IMR-90 (cell line): ENCODE measurements at regions not wholly inside any gene's neighbourhood (a gene's known extent, or its start where the extent isn't known, plus 50 kb on each side); places are given as distances from the start of the nearest gene placed in this dataset.

Source experiments
- ATAC-seq: fragments of 200-7000 bp; cut with Tn5 transposase; 2 replicates; pipeline ENCODE4 v1.9.1; 2020; ENCODE audit warnings: low read depth, mild to moderate bottlenecking, moderate library complexity
- BruUV-seq: library from RNA; stranded (reverse); fragments of 400-500 nt; replicated peaks from 2 replicates; lab custom pipeline; 2021; lab: Mats Ljungman, UMichigan
- CTCF ChIA-PET: fragments of 300-600 bp; formaldehyde crosslinking; extraction: SDS; loops from one replicate; lab custom pipeline; 2021; ENCODE audit warnings: antibody characterized with exemption; lab: Yijun Ruan, JAX
- POLR2A ChIA-PET: fragments of 300-600 bp; sonication (Branson Sonifier 250); formaldehyde crosslinking; loops from one replicate; lab custom pipeline; 2022; ENCODE audit warnings: antibody characterized with exemption; ENCODE audit not compliant: unreplicated experiment; lab: Charles Lee
- DNase-seq: peaks from one replicate; pipeline ENCODE4 v3.0.0; 2013
- H2AFZ ChIP-seq: replicated peaks from 2 replicates; pipeline ENCODE3; 2013; ENCODE audit warnings: low read length, mild to moderate bottlenecking; ENCODE audit not compliant: poor library complexity
- H2AK5ac ChIP-seq: 2 replicates; pipeline ENCODE4 v1.6.1; 2013; ENCODE audit warnings: low read depth, low read length, inconsistent platforms
- H2AK9ac ChIP-seq: replicated peaks from 2 replicates; pipeline ENCODE3; 2013; ENCODE audit warnings: mild to moderate bottlenecking, low read depth, low read length, moderate library complexity; ENCODE audit not compliant: poor library complexity
- H2BK120ac ChIP-seq: 2 replicates; pipeline ENCODE4 v1.6.1; 2013; ENCODE audit warnings: low read depth, low read length, inconsistent platforms
- H2BK15ac ChIP-seq: 3 replicates; pipeline ENCODE4 v1.6.1; 2013; ENCODE audit warnings: low read depth, low read length, inconsistent platforms
- H2BK20ac ChIP-seq: 2 replicates; pipeline ENCODE4 v1.6.1; 2013; ENCODE audit warnings: low read depth, mild to moderate bottlenecking, inconsistent platforms, low read length, moderate library complexity
- H2BK5ac ChIP-seq: 2 replicates; pipeline ENCODE4 v1.6.1; 2013; ENCODE audit warnings: mild to moderate bottlenecking, low read depth, low read length, inconsistent platforms; ENCODE audit not compliant: poor library complexity, severe bottlenecking
- H3K14ac ChIP-seq: replicated peaks from 2 replicates; pipeline ENCODE4 v1.6.1; 2013; ENCODE audit warnings: low read depth, low read length, inconsistent platforms
- H3K18ac ChIP-seq: 2 replicates; pipeline ENCODE4 v1.6.1; 2013; ENCODE audit warnings: low read depth, low read length, control low read depth
- H3K23ac ChIP-seq: 2 replicates; pipeline ENCODE4 v1.6.1; 2013; ENCODE audit warnings: low read depth, low read length, inconsistent platforms
- H3K27ac ChIP-seq: 2 replicates; pipeline ENCODE4 v1.5.1; 2013; ENCODE audit warnings: mild to moderate bottlenecking, control low read depth, low read length; ENCODE audit not compliant: insufficient read depth
- H3K27me3 ChIP-seq: 2 replicates; pipeline ENCODE4 v1.6.1; 2013; ENCODE audit warnings: low read length; ENCODE audit not compliant: control insufficient read depth, insufficient read depth
- H3K36me3 ChIP-seq: 2 replicates; pipeline ENCODE4 v1.6.1; 2013; ENCODE audit warnings: low read length, mixed read lengths; ENCODE audit not compliant: control insufficient read depth, insufficient read depth
- H3K4ac ChIP-seq: 2 replicates; pipeline ENCODE4 v1.6.1; 2013; ENCODE audit warnings: low read depth, low read length, inconsistent platforms
- H3K4me1 ChIP-seq: 2 replicates; pipeline ENCODE4 v1.6.1; 2013; ENCODE audit warnings: low read length, mixed read lengths; ENCODE audit not compliant: control insufficient read depth, insufficient read depth
- H3K4me2 ChIP-seq: 2 replicates; pipeline ENCODE4 v1.6.1; 2013; ENCODE audit warnings: low read depth, mild to moderate bottlenecking, control low read depth, low read length, moderate library complexity
- H3K4me3 ChIP-seq: 2 replicates; pipeline ENCODE4 v1.5.1; 2013; ENCODE audit warnings: low read depth, mild to moderate bottlenecking, control low read depth, low read length, moderate library complexity; ENCODE audit not compliant: insufficient read depth
- H3K56ac ChIP-seq: 2 replicates; pipeline ENCODE4 v1.6.1; 2013; ENCODE audit warnings: low read length, inconsistent platforms; ENCODE audit not compliant: insufficient read depth; ENCODE audit errors: extremely low read depth
- H3K79me1 ChIP-seq, 2 experiments: 2 replicates each; pipeline ENCODE4 v1.6.1; 2013; ENCODE audit warnings: low read length in 2 of 2, inconsistent platforms in 1 of 2, low read depth in 1 of 2
- H3K9ac ChIP-seq: 2 replicates; pipeline ENCODE4 v1.6.1; 2013; ENCODE audit warnings: low read depth, low read length, control low read depth
- H3K9me1 ChIP-seq: 2 replicates; pipeline ENCODE4 v1.6.1; 2013; ENCODE audit warnings: low read length, inconsistent platforms; ENCODE audit not compliant: insufficient read depth
- H3K9me3 ChIP-seq: 2 replicates; pipeline ENCODE4 v1.6.1; 2013; ENCODE audit warnings: low read length; ENCODE audit not compliant: control insufficient read depth, insufficient read depth
- H4K20me1 ChIP-seq: 2 replicates; pipeline ENCODE4 v1.6.1; 2013; ENCODE audit warnings: low read length, inconsistent platforms; ENCODE audit not compliant: insufficient read depth
- H4K5ac ChIP-seq: 2 replicates; pipeline ENCODE4 v1.6.1; 2013; ENCODE audit warnings: mild to moderate bottlenecking, low read depth, low read length, control low read depth
- H4K8ac ChIP-seq, 2 experiments: 2 replicates each; pipeline ENCODE4 v1.6.1; 2013; ENCODE audit warnings: low read depth in 2 of 2, low read length in 2 of 2, control low read depth in 1 of 2, inconsistent platforms in 1 of 2
- H4K91ac ChIP-seq: 2 replicates; pipeline ENCODE4 v1.6.1; 2013; ENCODE audit warnings: low read depth, low read length, inconsistent platforms; ENCODE audit not compliant: insufficient read depth
- BHLHE40 ChIP-seq: fragments of 150-350 bp; IDR thresholded peaks from 2 replicates; pipeline ENCODE4 v1.6.1; 2016; ENCODE audit warnings: mild to moderate bottlenecking, low read depth, low read length
- CHD1 ChIP-seq: IDR thresholded peaks from 2 replicates; pipeline ENCODE4 v1.6.1; 2012; ENCODE audit warnings: low read depth, low read length, improper control_type of control experiment
- CTCF ChIP-seq: conservative IDR thresholded peaks from 2 replicates; pipeline ENCODE4 v1.5.1; 2012; ENCODE audit warnings: mild to moderate bottlenecking, low read depth, low read length, improper control_type of control experiment
- ELK1 ChIP-seq: fragments of 150-350 bp; IDR thresholded peaks from 2 replicates; pipeline ENCODE4 v1.6.1; 2016; ENCODE audit warnings: low read depth, mild to moderate bottlenecking, low read length, moderate library complexity, borderline replicate concordance
- FOS ChIP-seq: fragments of 150-350 bp; IDR thresholded peaks from 2 replicates; pipeline ENCODE4 v1.6.1; 2016; ENCODE audit warnings: low read depth, low read length
- MAFK ChIP-seq: IDR thresholded peaks from 2 replicates; pipeline ENCODE4 v1.6.1; 2012; ENCODE audit warnings: low read depth, low read length, improper control_type of control experiment
- MAZ ChIP-seq: IDR thresholded peaks from 2 replicates; pipeline ENCODE4 v1.6.1; 2012; ENCODE audit warnings: low read depth, mild to moderate bottlenecking, low read length, improper control_type of control experiment, moderate library complexity, borderline replicate concordance
- NFE2L2 ChIP-seq: fragments of 150-350 bp; IDR thresholded peaks from 2 replicates; pipeline ENCODE4 v1.6.1; 2016; ENCODE audit warnings: low read depth, mild to moderate bottlenecking, low read length
- POLR2A ChIP-seq: IDR thresholded peaks from 2 replicates; pipeline ENCODE4 v1.6.1; 2012; ENCODE audit warnings: mild to moderate bottlenecking, low read depth, low read length
- RAD21 ChIP-seq: IDR thresholded peaks from 2 replicates; pipeline ENCODE4 v1.6.1; 2012; ENCODE audit warnings: low read length, improper control_type of control experiment
- RCOR1 ChIP-seq: IDR thresholded peaks from 2 replicates; pipeline ENCODE4 v1.6.1; 2012; ENCODE audit warnings: mild to moderate bottlenecking, low read length, improper control_type of control experiment; ENCODE audit not compliant: insufficient replicate concordance
- RFX5 ChIP-seq: IDR thresholded peaks from 2 replicates; pipeline ENCODE4 v1.8.0; 2012; ENCODE audit warnings: low read depth, mild to moderate bottlenecking, low read length, moderate library complexity
- SMC3 ChIP-seq: fragments of 150-350 bp; IDR thresholded peaks from 2 replicates; pipeline ENCODE4 v1.6.1; 2016; ENCODE audit warnings: low read depth, mild to moderate bottlenecking, antibody characterized with exemption, low read length, moderate library complexity
- USF2 ChIP-seq: fragments of 150-350 bp; IDR thresholded peaks from 2 replicates; pipeline ENCODE4 v1.6.1; 2017; ENCODE audit warnings: mild to moderate bottlenecking, antibody characterized with exemption, low read length, low read depth
- WGBS, 2 experiments: methylation state at CpG; one replicate each; pipeline versions ENCODE4 v1.1.5 to v1.1.7; 2013; ENCODE audit warnings: missing lambda C conversion rate in 2 of 2; ENCODE audit not compliant: insufficient read length in 1 of 2; ENCODE audit errors: extremely low coverage in 2 of 2; 5-methylcytosine and 5-hydroxymethylcytosine counted together
- dilution Hi-C: fragments of 300-500 bp; cut with HindIII; formaldehyde crosslinking; loops from one replicate; pipeline ENCODE4 v1.14.3; 2018; ENCODE audit warnings: low sequenced_read_pairs; ENCODE audit not compliant: unreplicated experiment
- in situ Hi-C: fragments of 300-500 bp; cut with MboI; formaldehyde crosslinking; loops from 3 replicates; pipeline ENCODE4 v1.14.3; 2019; ENCODE audit warnings: low sequenced_read_pairs, inconsistent platforms, mixed read lengths
- intact Hi-C: fragments of 100-400 bp; cut with micrococcal nuclease; formaldehyde crosslinking; loops from 2 replicates; pipeline ENCODE4 v1.10.0; 2022

- Histone ChIP-seq H3K4ac (no peak overlapping the region), H3K9me1 (no peaks in the 10 kb centered on the region), H3K36me3 (no peaks in the 10 kb centered on the region), H2BK120ac (no peak overlapping the region), H3K4me3 (no peak overlapping the region), H3K14ac (no peak overlapping the region), H3K27ac (no peak overlapping the region), H3K56ac (no peak overlapping the region), H3K9ac (no peak overlapping the region), H3K4me1 (no peaks in the 10 kb centered on the region), H3K79me1 (no peaks in the 10 kb centered on the region), H2AFZ (no peak overlapping the region), H2BK5ac (no peak overlapping the region), H2AK9ac (no peak overlapping the region), H2AK5ac (no peak overlapping the region), H2BK15ac (no peak overlapping the region), H2BK20ac (no peak overlapping the region), H3K23ac (no peak overlapping the region), H4K20me1 (no peaks in the 10 kb centered on the region), H4K8ac (no peak overlapping the region), H3K18ac (no peak overlapping the region), H4K91ac (no peak overlapping the region), H3K9me3 (no peaks in the 10 kb centered on the region; the same call in none of the 2 replicates), H3K4me2 (no peak overlapping the region), H4K5ac (no peak overlapping the region), H3K27me3 (no peaks in the 10 kb centered on the region)
- no peak for ATAC-seq
- WGBS, 2 experiments, result no CpG with 5 or more reads among the region's 4 CpGs
- no peak for TF ChIP-seq MAZ
- TF ChIP-seq RFX5, result no peak
- TF ChIP-seq ELK1, result no peak
- TF ChIP-seq RAD21, result peak; percentile 48
- TF ChIP-seq FOS, result no peak
- no peak for TF ChIP-seq NFE2L2
- no peak for TF ChIP-seq POLR2A
- no peak for TF ChIP-seq MAFK
- no peak for TF ChIP-seq USF2
- TF ChIP-seq CTCF, result 0 out of 2 replicates have a peak, but pooled peaks have one; percentile 20
- no peak for TF ChIP-seq SMC3
- no peak for TF ChIP-seq RCOR1
- TF ChIP-seq CHD1, result no peak
- TF ChIP-seq BHLHE40, result no peak
- ChIA-PET CTCF (no interaction called here), POLR2A (no interaction called here)
- intact Hi-C loops, result no loop called here
- no TSS peak for BruUV-seq
- peak; percentile 29 for DNase-seq
- in situ Hi-C loops, result no loop called here
- dilution Hi-C loops, result no loop called here
Measured at GRCh38 chr2:143841935-143842334, 678.0 kb downstream of the ZEB2 start.
